Keratinocyte (primary cell): ENCODE measurements at regions not wholly inside any gene's neighbourhood (a gene's known extent, or its start where the extent isn't known, plus 50 kb on each side); places are given as distances from the start of the nearest gene placed in this dataset.

ENCODE experiments used
- DNase-seq: peaks from one replicate; pipeline ENCODE4 v3.0.0-alpha.2; 2011; ENCODE audit warnings: low read depth, missing footprints, low spot score
- FAIRE-seq: peaks from 2 replicates; lab custom pipeline; 2011; peaks lifted over from hg19 to GRCh38; lab: Jason Lieb, UNC
- H2AFZ ChIP-seq: 2 replicates; pipeline ENCODE4 v1.6.0; 2012; ENCODE audit warnings: low read length, control low read depth, inconsistent platforms; ENCODE audit not compliant: control insufficient read depth
- H3K27ac ChIP-seq: 2 replicates; pipeline ENCODE4 v1.5.1; 2011; ENCODE audit warnings: low read length; ENCODE audit not compliant: control insufficient read depth, insufficient read depth
- H3K27me3 ChIP-seq: 3 replicates; pipeline ENCODE4 v1.6.0; 2011; ENCODE audit warnings: low read length; ENCODE audit not compliant: control insufficient read depth, insufficient read depth; ENCODE audit errors: extremely low read depth
- H3K36me3 ChIP-seq, 2 experiments: 2 replicates in 1 of 2; 3 replicates in 1 of 2; pipeline ENCODE4 v1.5.1; 2011; ENCODE audit warnings: low read length in 2 of 2, mild to moderate bottlenecking in 1 of 2; ENCODE audit not compliant: control insufficient read depth in 2 of 2, insufficient read depth in 2 of 2; ENCODE audit errors: extremely low read depth in 1 of 2
- H3K4me1 ChIP-seq: 3 replicates; pipeline ENCODE4 v1.5.1; 2011; ENCODE audit warnings: low read length; ENCODE audit not compliant: control insufficient read depth, insufficient read depth; ENCODE audit errors: extremely low read depth
- H3K4me2 ChIP-seq: 3 replicates; pipeline ENCODE4 v1.6.0; 2011; ENCODE audit warnings: low read depth, low read length; ENCODE audit not compliant: control insufficient read depth, insufficient read depth; ENCODE audit errors: extremely low read depth
- H3K4me3 ChIP-seq, 3 experiments: fragments of 200-600 bp in 1 of 3; sonication (generic) in 1 of 3; 2 replicates in 2 of 3; 3 replicates in 1 of 3; pipeline ENCODE4 v1.5.1; 2011 to 2016; ENCODE audit warnings: low read length in 3 of 3, mild to moderate bottlenecking in 3 of 3, control low read depth in 2 of 3, inconsistent platforms in 1 of 3, low read depth in 1 of 3, mixed read lengths in 1 of 3, mixed run types in 1 of 3, moderate library complexity in 1 of 3; ENCODE audit not compliant: control insufficient read depth in 2 of 3, insufficient read depth in 2 of 3; ENCODE audit errors: extremely low read depth in 1 of 3
- H3K79me2 ChIP-seq: 2 replicates; pipeline ENCODE4 v1.6.0; 2012; ENCODE audit warnings: low read length; ENCODE audit not compliant: control insufficient read depth, insufficient read depth
- H3K9ac ChIP-seq: 3 replicates; pipeline ENCODE4 v1.6.0; 2011; ENCODE audit warnings: low read length; ENCODE audit not compliant: control insufficient read depth, insufficient read depth; ENCODE audit errors: extremely low read depth
- H3K9me1 ChIP-seq: 3 replicates; pipeline ENCODE4 v1.6.0; 2011; ENCODE audit warnings: low read length; ENCODE audit not compliant: control insufficient read depth, insufficient read depth; ENCODE audit errors: extremely low read depth
- H3K9me3 ChIP-seq: 2 replicates; pipeline ENCODE4 v1.5.1; 2012; ENCODE audit warnings: low read depth, low read length; ENCODE audit not compliant: control insufficient read depth
- H4K20me1 ChIP-seq: 3 replicates; pipeline ENCODE4 v1.6.0; 2011; ENCODE audit warnings: low read length; ENCODE audit not compliant: control insufficient read depth, insufficient read depth; ENCODE audit errors: extremely low read depth
- EZH2 ChIP-seq: IDR thresholded peaks from one replicate; pipeline ENCODE4 v1.6.1; 2012; ENCODE audit warnings: inconsistent platforms, mild to moderate bottlenecking, low read length, moderate library complexity
- dilution Hi-C: fragments of 300-500 bp; cut with MboI; formaldehyde crosslinking; loops from one replicate; pipeline ENCODE4 v1.7.0; 2020; ENCODE audit warnings: low sequenced_read_pairs; ENCODE audit not compliant: extremely low pct_ligation_motif_present
- TF ChIP-seq, protein P1 (sequence below), 3 experiments: IDR thresholded peaks in 1 of 3; conservative IDR thresholded peaks in 1 of 3; optimal IDR thresholded peaks in 1 of 3; 2 replicates in 2 of 3; 3 replicates in 1 of 3; pipeline versions ENCODE3 to v1.5.1; 2011; ENCODE audit warnings: low read length in 3 of 3, mild to moderate bottlenecking in 3 of 3, moderate library complexity in 2 of 3, control low read depth in 1 of 3, inconsistent platforms in 1 of 3; ENCODE audit not compliant: insufficient read depth in 2 of 3; ENCODE audit errors: extremely low read depth in 1 of 3

DNA sequence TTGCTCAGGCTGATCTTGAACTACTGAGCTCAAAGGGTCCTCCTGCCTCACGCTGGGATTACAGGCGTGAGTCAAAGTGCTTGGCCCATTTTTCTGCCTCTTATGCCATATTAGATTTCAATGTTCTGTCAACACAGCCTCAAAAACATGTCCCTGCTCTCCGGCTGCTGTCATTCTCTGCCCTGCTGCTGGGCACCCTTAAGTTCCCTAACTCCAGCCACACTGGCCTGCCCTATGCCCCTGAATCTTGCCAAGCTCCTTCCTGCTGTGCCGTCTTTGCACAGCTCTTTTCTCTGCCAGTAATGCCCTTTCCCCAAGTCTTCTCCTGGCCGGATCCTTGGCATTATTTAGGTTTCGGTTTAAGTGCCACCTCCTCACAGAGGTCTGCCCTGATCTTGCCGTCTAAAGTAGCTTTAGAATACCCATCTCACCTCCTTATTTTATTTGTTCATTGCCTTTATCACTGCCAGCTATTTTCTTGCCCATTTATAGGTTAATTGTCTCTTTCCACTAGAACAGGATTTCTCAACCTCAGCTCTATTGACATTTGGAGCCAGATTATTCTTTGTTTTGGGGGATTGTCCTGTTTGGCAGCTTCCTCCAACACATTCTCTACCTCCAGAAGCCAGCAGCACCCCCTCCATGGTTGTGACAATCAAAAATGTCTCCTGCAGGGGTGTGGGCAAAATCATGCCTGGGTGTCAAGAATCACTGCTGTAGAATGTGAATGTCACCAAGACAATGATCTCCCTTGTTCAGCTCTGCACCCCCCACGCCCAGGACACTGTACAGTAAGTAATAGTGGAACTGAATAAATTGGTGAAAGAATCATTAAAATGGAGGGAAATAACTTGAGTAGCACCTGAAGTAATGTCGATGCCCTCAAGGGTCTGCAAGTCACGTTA is 168.2 kb downstream of the CYLD start:
- TF ChIP-seq, protein P1, sequence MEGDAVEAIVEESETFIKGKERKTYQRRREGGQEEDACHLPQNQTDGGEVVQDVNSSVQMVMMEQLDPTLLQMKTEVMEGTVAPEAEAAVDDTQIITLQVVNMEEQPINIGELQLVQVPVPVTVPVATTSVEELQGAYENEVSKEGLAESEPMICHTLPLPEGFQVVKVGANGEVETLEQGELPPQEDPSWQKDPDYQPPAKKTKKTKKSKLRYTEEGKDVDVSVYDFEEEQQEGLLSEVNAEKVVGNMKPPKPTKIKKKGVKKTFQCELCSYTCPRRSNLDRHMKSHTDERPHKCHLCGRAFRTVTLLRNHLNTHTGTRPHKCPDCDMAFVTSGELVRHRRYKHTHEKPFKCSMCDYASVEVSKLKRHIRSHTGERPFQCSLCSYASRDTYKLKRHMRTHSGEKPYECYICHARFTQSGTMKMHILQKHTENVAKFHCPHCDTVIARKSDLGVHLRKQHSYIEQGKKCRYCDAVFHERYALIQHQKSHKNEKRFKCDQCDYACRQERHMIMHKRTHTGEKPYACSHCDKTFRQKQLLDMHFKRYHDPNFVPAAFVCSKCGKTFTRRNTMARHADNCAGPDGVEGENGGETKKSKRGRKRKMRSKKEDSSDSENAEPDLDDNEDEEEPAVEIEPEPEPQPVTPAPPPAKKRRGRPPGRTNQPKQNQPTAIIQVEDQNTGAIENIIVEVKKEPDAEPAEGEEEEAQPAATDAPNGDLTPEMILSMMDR (optimal IDR thresholded peaks at IDR 0.05 in 1 of 3, IDR thresholded peaks at IDR 0.05 in 1 of 3, conservative IDR thresholded peaks at IDR 0.05 in 1 of 3; ENCODE audit: extremely low read depth in 1 of 3, insufficient read depth in 2 of 3, low read length in 3 of 3), result no peak
- TF ChIP-seq EZH2, result no peak
- no peaks in the 10 kb centered on the region for H3K27me3 ChIP-seq
- FAIRE-seq, result no peak
- no peaks in the 10 kb centered on the region for H3K9me1 ChIP-seq
- no peak overlapping the region for H3K4me2 ChIP-seq
- dilution Hi-C loops, result no loop called here
- no peaks in the 10 kb centered on the region for H3K79me2 ChIP-seq
- H4K20me1 ChIP-seq, result no peaks in the 10 kb centered on the region
- no peaks in the 10 kb centered on the region for H3K36me3 ChIP-seq
- no peak overlapping the region for H2AFZ ChIP-seq
- no peak overlapping the region for H3K4me3 ChIP-seq
- no peak overlapping the region for H3K27ac ChIP-seq
- no peak for DNase-seq
- H3K9ac ChIP-seq, result no peak overlapping the region
- no peaks in the 10 kb centered on the region for H3K4me1 ChIP-seq
- H3K9me3 ChIP-seq, result no peaks in the 10 kb centered on the region

DNA sequence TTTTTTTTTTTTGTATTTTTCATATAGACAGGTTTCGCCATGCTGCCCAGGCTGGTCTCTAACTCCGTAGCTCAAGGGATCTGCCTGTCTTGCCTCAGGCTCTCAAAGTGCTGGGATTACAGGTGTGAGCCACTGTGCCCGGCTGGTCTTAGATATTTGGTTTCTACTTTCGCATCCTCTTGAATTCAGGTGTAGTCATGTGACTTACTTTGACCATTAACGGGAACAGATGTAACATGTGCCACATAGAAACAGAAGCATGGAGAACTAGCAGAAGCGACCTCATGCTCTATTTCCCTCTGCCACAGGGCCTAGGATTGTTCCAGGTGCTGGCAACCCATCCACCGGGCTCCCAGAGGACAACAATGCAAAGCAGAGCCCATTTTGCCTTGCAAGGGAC is 166.6 kb downstream of the CYLD start:
- H3K27me3 ChIP-seq, result no peaks in the 10 kb centered on the region

More for the DNA sequence above, 166.6 kb downstream of the CYLD start:
- no peak overlapping the region for H3K4me3 ChIP-seq
- no peaks in the 10 kb centered on the region for H3K79me2 ChIP-seq
- no peaks in the 10 kb centered on the region for H3K9me3 ChIP-seq
- dilution Hi-C loops, result no loop called here
- no peak for TF ChIP-seq EZH2
- TF ChIP-seq, protein P1 (optimal IDR thresholded peaks at IDR 0.05 in 1 of 3, IDR thresholded peaks at IDR 0.05 in 1 of 3, conservative IDR thresholded peaks at IDR 0.05 in 1 of 3; ENCODE audit: extremely low read depth in 1 of 3, insufficient read depth in 2 of 3, low read length in 3 of 3), result no peak
- no peak overlapping the region for H2AFZ ChIP-seq
- no peak overlapping the region for H3K27ac ChIP-seq
- no peak overlapping the region for H3K9ac ChIP-seq
- H3K4me2 ChIP-seq, result no peak overlapping the region
- H4K20me1 ChIP-seq, result no peaks in the 10 kb centered on the region
- FAIRE-seq (no peak), DNase-seq (no peak)
- no peaks in the 10 kb centered on the region for H3K36me3 ChIP-seq
- no peaks in the 10 kb centered on the region for H3K4me1 ChIP-seq
- no peaks in the 10 kb centered on the region for H3K9me1 ChIP-seq
